CD14-positive monocyte (primary cell): ENCODE measurements at regions not wholly inside any gene's neighbourhood (a gene's known extent, or its start where the extent isn't known, plus 50 kb on each side); places are given as distances from the start of the nearest gene placed in this dataset.

Experiments
- DNase-seq, 3 donors: peaks; one replicate each; pipeline ENCODE4 v3.0.0-alpha.2; 2011 to 2022
- H2AFZ ChIP-seq: 2 replicates; pipeline ENCODE4 v1.6.0; 2012; ENCODE audit warnings: mild to moderate bottlenecking, low read depth, low read length, inconsistent platforms; ENCODE audit not compliant: insufficient read depth, poor library complexity, severe bottlenecking
- H3K27ac ChIP-seq, 2 donors: 1 replicate in 1 of 2; 2 replicates in 1 of 2; pipeline ENCODE4 v1.5.1; 2012 to 2013; ENCODE audit warnings: low read length in 2 of 2, control low read depth in 1 of 2, inconsistent platforms in 1 of 2, low read depth in 1 of 2, mild to moderate bottlenecking in 1 of 2
- H3K27me3 ChIP-seq, 2 donors: one replicate each; pipeline versions ENCODE4 v1.6.0 to v1.6.1; 2011 to 2013; ENCODE audit warnings: low read length in 2 of 2; ENCODE audit not compliant: control insufficient read depth in 2 of 2, insufficient read depth in 2 of 2
- H3K36me3 ChIP-seq, 2 donors: replicated peaks in 1 of 2; 1 replicate in 1 of 2; 2 replicates in 1 of 2; pipeline versions ENCODE4 v1.5.1 to v1.6.1; 2012 to 2013; ENCODE audit warnings: low read length in 2 of 2, control low read depth in 1 of 2, inconsistent platforms in 1 of 2, mild to moderate bottlenecking in 1 of 2; ENCODE audit not compliant: insufficient read depth in 2 of 2, control insufficient read depth in 1 of 2
- H3K4me1 ChIP-seq, 2 donors: 1 replicate in 1 of 2; 2 replicates in 1 of 2; pipeline versions ENCODE4 v1.5.1 to v1.6.1; 2012 to 2013; ENCODE audit warnings: low read length in 2 of 2, control low read depth in 1 of 2, inconsistent platforms in 1 of 2, mild to moderate bottlenecking in 1 of 2, moderate library complexity in 1 of 2; ENCODE audit not compliant: insufficient read depth in 2 of 2, control insufficient read depth in 1 of 2
- H3K4me2 ChIP-seq: replicated peaks from 2 replicates; pipeline ENCODE3; 2012; ENCODE audit warnings: low read length, moderate library complexity, mild to moderate bottlenecking; ENCODE audit not compliant: poor library complexity, severe bottlenecking; ENCODE audit errors: extremely low read depth
- H3K4me3 ChIP-seq, 3 experiments: fragments of 200-600 bp in 1 of 3; sonication (generic) in 1 of 3; replicated peaks in 1 of 3; 1 replicate in 2 of 3; 2 replicates in 1 of 3; pipeline ENCODE4 v1.5.1; 2011 to 2013; ENCODE audit warnings: low read length in 3 of 3, mild to moderate bottlenecking in 3 of 3, control low read depth in 2 of 3, low read depth in 2 of 3, inconsistent platforms in 1 of 3, moderate library complexity in 1 of 3
- H3K79me2 ChIP-seq: 2 replicates; pipeline ENCODE4 v1.6.0; 2012; ENCODE audit warnings: mild to moderate bottlenecking, control low read depth, inconsistent platforms, low read length, moderate library complexity; ENCODE audit not compliant: insufficient read depth
- H3K9ac ChIP-seq: 2 replicates; pipeline ENCODE4 v1.6.0; 2017; ENCODE audit warnings: low read length, mild to moderate bottlenecking; ENCODE audit not compliant: insufficient read depth, poor library complexity, severe bottlenecking
- H3K9me3 ChIP-seq, 2 donors: replicated peaks in 1 of 2; 1 replicate in 1 of 2; 2 replicates in 1 of 2; pipeline versions ENCODE4 v1.5.1 to v1.6.1; 2012 to 2013; ENCODE audit warnings: low read length in 2 of 2, control low read depth in 1 of 2; ENCODE audit not compliant: control insufficient read depth in 1 of 2, insufficient read depth in 1 of 2
- H4K20me1 ChIP-seq: 2 replicates; pipeline ENCODE4 v1.6.0; 2012; ENCODE audit warnings: mild to moderate bottlenecking, low read length, control low read depth, moderate library complexity; ENCODE audit not compliant: insufficient read depth
- H3K27ac Mint-ChIP-seq, 7 donors: one replicate each; pipeline ENCODE4 v1.8.0; 2020; ENCODE audit warnings: mild to moderate bottlenecking in 7 of 7, mixed read lengths in 7 of 7, moderate library complexity in 6 of 7, inconsistent platforms in 2 of 7
- H3K27me3 Mint-ChIP-seq, 3 donors: one replicate each; pipeline ENCODE4 v1.8.0; 2021 to 2022; ENCODE audit warnings: low read depth in 3 of 3, mild to moderate bottlenecking in 3 of 3, mixed read lengths in 3 of 3, moderate library complexity in 3 of 3, inconsistent platforms in 1 of 3
- H3K36me3 Mint-ChIP-seq, 2 donors: one replicate each; pipeline ENCODE4 v1.8.0; 2020; ENCODE audit warnings: mixed read lengths in 2 of 2, inconsistent platforms in 1 of 2, mild to moderate bottlenecking in 1 of 2
- H3K4me1 Mint-ChIP-seq: one replicate; pipeline ENCODE4 v1.8.0; 2020; ENCODE audit warnings: mild to moderate bottlenecking, mixed read lengths
- H3K4me3 Mint-ChIP-seq, 2 donors: one replicate each; pipeline ENCODE4 v1.8.0; 2020; ENCODE audit warnings: mild to moderate bottlenecking in 2 of 2, mixed read lengths in 2 of 2, moderate library complexity in 1 of 2
- H3K9me3 Mint-ChIP-seq, 7 donors: one replicate each; pipeline ENCODE4 v1.8.0; 2020 to 2022; ENCODE audit warnings: mixed read lengths in 7 of 7, mild to moderate bottlenecking in 6 of 7, moderate library complexity in 6 of 7, inconsistent platforms in 2 of 7
- CTCF ChIP-seq: fragments of 200-600 bp; IDR thresholded peaks from one replicate; pipeline ENCODE4 v1.8.0; 2022; ENCODE audit warnings: antibody characterized with exemption, mild to moderate bottlenecking
- intact Hi-C, 2 donors: fragments of 100-400 bp; cut with micrococcal nuclease; formaldehyde crosslinking; loops; one replicate each; pipeline versions ENCODE4 v1.15.0 to v1.15.1; 2023

GRCh38 chr9:21660976-21661375 lies 141.5 kb upstream of the MTAP start:
- DNase-seq: no peak
- no peaks in the 10 kb centered on the region for H3K4me1 ChIP-seq
- TF ChIP-seq CTCF: no peak
- H3K9ac ChIP-seq: no peak overlapping the region
- peaks cover 0 to 2% (median 0%) of the 10 kb centered on the region in 7 donors for H3K9me3 Mint-ChIP-seq
- no peak overlapping the region for H3K27ac Mint-ChIP-seq
- no peaks in the 10 kb centered on the region for H3K36me3 Mint-ChIP-seq
- no peaks in the 10 kb centered on the region for H3K4me1 Mint-ChIP-seq
- H3K4me2 ChIP-seq: no peak overlapping the region
- no peak overlapping the region for H3K4me3 Mint-ChIP-seq
- H3K9me3 ChIP-seq: no peaks in the 10 kb centered on the region
- H3K27me3 Mint-ChIP-seq: peaks cover 0 to 12% (median 12%) of the 10 kb centered on the region in 3 donors
- H3K27ac ChIP-seq: no peak overlapping the region
- no peak overlapping the region for H2AFZ ChIP-seq
- H3K79me2 ChIP-seq: no peaks in the 10 kb centered on the region
- no peaks in the 10 kb centered on the region for H3K36me3 ChIP-seq
- intact Hi-C loops: no loop called here
- H4K20me1 ChIP-seq: no peaks in the 10 kb centered on the region
- peaks cover 0 to 4% of the 10 kb centered on the region in 2 donors for H3K27me3 ChIP-seq
- H3K4me3 ChIP-seq: no peak overlapping the region

- no peaks in the 10 kb centered on the region for H3K79me2 ChIP-seq
- H3K27me3 ChIP-seq: peaks cover 0 to 4% of the 10 kb centered on the region in 2 donors
- no peaks in the 10 kb centered on the region for H3K36me3 ChIP-seq
- no peak overlapping the region for H3K4me2 ChIP-seq
- H3K4me3 Mint-ChIP-seq: no peak overlapping the region
- no peak overlapping the region for H3K4me3 ChIP-seq
- no peak overlapping the region for H3K27ac Mint-ChIP-seq
- no peaks in the 10 kb centered on the region for H3K4me1 Mint-ChIP-seq
- no peaks in the 10 kb centered on the region for H3K4me1 ChIP-seq
- intact Hi-C loops: no loop called here
- H3K9me3 Mint-ChIP-seq: peaks cover 0 to 2% (median 0%) of the 10 kb centered on the region in 7 donors
- H3K27ac ChIP-seq: no peak overlapping the region
- H3K36me3 Mint-ChIP-seq: no peaks in the 10 kb centered on the region
- peaks cover 0 to 12% (median 11%) of the 10 kb centered on the region in 3 donors for H3K27me3 Mint-ChIP-seq
- no peak overlapping the region for H3K9ac ChIP-seq
- H3K9me3 ChIP-seq: no peaks in the 10 kb centered on the region
- DNase-seq: no peak
- TF ChIP-seq CTCF: no peak
- no peak overlapping the region for H2AFZ ChIP-seq
- H4K20me1 ChIP-seq: no peaks in the 10 kb centered on the region
Observed at GRCh38 chr9:21661626-21662025, 140.8 kb upstream of the MTAP start.
